ENCODE measurements at regions not wholly inside any gene's neighbourhood (a gene's known extent, or its start where the extent isn't known, plus 50 kb on each side); places are given as distances from the start of the nearest gene placed in this dataset.
"Not testable (repeated sequence)": the region's sequence is repeated elsewhere in the genome, so short reads cannot be mapped to it uniquely, and the experiment has no call there.

- DNase-seq (ENCODE audit: low spot score): no peak
- 56% methylated on average over 3 of the region's 3 CpGs for WGBS
- H3K4me1 ChIP-seq (replicated peaks): no peaks in the 10 kb centered on the region
- no peaks in the 10 kb centered on the region for H3K27me3 ChIP-seq (replicated peaks; ENCODE audit: insufficient read depth)
- no peak overlapping the region for H3K27ac ChIP-seq
- TF ChIP-seq POLR2AphosphoS5 (IDR thresholded peaks at IDR 0.05) (no peak), POLR2A (IDR thresholded peaks at IDR 0.05) (no peak), CTCF (IDR thresholded peaks at IDR 0.05) (no peak)
- no peaks in the 10 kb centered on the region for H3K36me3 ChIP-seq
- intact Hi-C loops (cut with DNase I): no loop called here
- no peak overlapping the region for H3K4me3 ChIP-seq
- no peaks in the 10 kb centered on the region for H3K9me3 ChIP-seq
Measured at GRCh38 chr5:105619725-105620124, 2051.0 kb downstream of the EFNA5 start.

GRCh38 chr5:105617436-105618215 lies 2053.1 kb downstream of the EFNA5 start:
- Histone ChIP-seq H3K9me3 (no peaks in the 10 kb centered on the region), H3K4me1 (replicated peaks) (no peaks in the 10 kb centered on the region), H3K27ac (no peak overlapping the region), H3K27me3 (replicated peaks; ENCODE audit: insufficient read depth) (no peaks in the 10 kb centered on the region), H3K4me3 (no peak overlapping the region), H3K36me3 (no peaks in the 10 kb centered on the region)
- 38% methylated on average over 2 of the region's 2 CpGs for WGBS
- TF ChIP-seq CTCF (IDR thresholded peaks at IDR 0.05) (no peak), POLR2A (IDR thresholded peaks at IDR 0.05) (no peak), POLR2AphosphoS5 (IDR thresholded peaks at IDR 0.05) (no peak)
- intact Hi-C loops (cut with DNase I): no loop called here
- DNase-seq (ENCODE audit: low spot score): no peak

- intact Hi-C loops (cut with DNase I): no loop called here
- Histone ChIP-seq H3K9me3 (no peaks in the 10 kb centered on the region), H3K27me3 (replicated peaks; ENCODE audit: insufficient read depth) (no peaks in the 10 kb centered on the region), H3K4me1 (replicated peaks) (no peaks in the 10 kb centered on the region), H3K4me3 (no peak overlapping the region), H3K27ac (no peak overlapping the region), H3K36me3 (no peaks in the 10 kb centered on the region)
- no peak for DNase-seq (ENCODE audit: low spot score)
- TF ChIP-seq POLR2AphosphoS5 (IDR thresholded peaks at IDR 0.05): no peak
- no peak for TF ChIP-seq POLR2A (IDR thresholded peaks at IDR 0.05)
- no peak for TF ChIP-seq CTCF (IDR thresholded peaks at IDR 0.05)
- WGBS: 39% methylated on average over 2 of the region's 2 CpGs
Measured at GRCh38 chr5:105616599-105616998, 2054.0 kb upstream of the NUDT12 start.

GRCh38 chr5:105602406-105602805 lies 2039.8 kb upstream of the NUDT12 start:
- DNase-seq (ENCODE audit: low spot score); intact Hi-C loops (cut with DNase I); H3K36me3 ChIP-seq; H3K27me3 ChIP-seq (replicated peaks; ENCODE audit: insufficient read depth); H3K27ac ChIP-seq; H3K9me3 ChIP-seq; H3K4me1 ChIP-seq (replicated peaks); H3K4me3 ChIP-seq: not testable (repeated sequence)

- WGBS: 65% methylated on average over 6 of the region's 6 CpGs
- TF ChIP-seq CTCF (IDR thresholded peaks at IDR 0.05): no peak
- TF ChIP-seq POLR2AphosphoS5 (IDR thresholded peaks at IDR 0.05): no peak
- no peak for TF ChIP-seq POLR2A (IDR thresholded peaks at IDR 0.05)
- H3K9me3 ChIP-seq: no peaks in the 10 kb centered on the region
Measured at GRCh38 chr5:105593011-105593760, 2030.6 kb upstream of the NUDT12 start.

More at GRCh38 chr5:105593011-105593760, 2030.6 kb upstream of the NUDT12 start:
- DNase-seq (ENCODE audit: low spot score): no peak
- Histone ChIP-seq H3K36me3 (no peaks in the 10 kb centered on the region), H3K27me3 (replicated peaks; ENCODE audit: insufficient read depth) (no peaks in the 10 kb centered on the region), H3K4me3 (no peak overlapping the region), H3K27ac (no peak overlapping the region), H3K4me1 (replicated peaks) (no peaks in the 10 kb centered on the region)
- intact Hi-C loops (cut with DNase I): no loop called here
